ENCODE measurements at regions not wholly inside any gene's neighbourhood (a gene's known extent, or its start where the extent isn't known, plus 50 kb on each side); places are given as distances from the start of the nearest gene placed in this dataset.
A peak's percentile ranks its signal among the peaks of the same experiment; 100 is the strongest.

DNA sequence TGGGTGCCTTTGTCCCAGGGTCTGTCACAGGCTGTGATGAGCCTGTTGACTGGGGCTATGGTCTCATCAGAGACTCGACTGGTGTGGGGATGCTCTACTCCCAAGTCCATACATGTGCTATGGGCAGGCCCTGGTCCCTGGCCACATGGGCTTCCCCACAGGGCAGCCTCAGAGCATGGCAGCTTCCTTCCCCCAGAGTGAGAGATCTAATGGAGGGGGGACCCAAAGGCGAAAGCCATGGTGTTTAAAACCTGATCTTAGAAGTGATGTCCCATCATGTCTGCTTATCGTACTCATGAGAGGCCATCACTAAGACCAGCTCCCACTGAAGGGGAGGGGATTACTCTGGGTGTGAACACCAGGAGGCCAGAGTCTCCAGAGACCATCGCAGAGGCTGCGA is 279.0 kb upstream of the RTL1 start:
- H3K4me3 Mint-ChIP-seq = no peak overlapping the region
- H3K4me3 ChIP-seq (ENCODE audit: low read length) = no peak overlapping the region
- H3K36me3 ChIP-seq (ENCODE audit: insufficient read depth, low read length) = no peaks in the 10 kb centered on the region
- H3K9me3 ChIP-seq (ENCODE audit: low read length) = no peaks in the 10 kb centered on the region
- H3K36me3 Mint-ChIP-seq = no peaks in the 10 kb centered on the region
- H3K9me3 Mint-ChIP-seq = peaks cover 0 to 2% (median 0%) of the 10 kb centered on the region in 5 donors
- H3K27me3 Mint-ChIP-seq = peaks cover 8 to 14% of the 10 kb centered on the region in 2 donors
- no peak overlapping the region for H3K27ac ChIP-seq (ENCODE audit: low read depth, low read length)
- H3K4me1 Mint-ChIP-seq = no peaks in the 10 kb centered on the region
- H3K27ac Mint-ChIP-seq = no peak overlapping the region
- no peaks in the 10 kb centered on the region for H3K4me1 ChIP-seq (ENCODE audit: insufficient read depth, low read length)
- CTCF ChIA-PET = no interaction called here
- no peaks in the 10 kb centered on the region for H3K27me3 ChIP-seq (ENCODE audit: insufficient read depth, low read length, poor library complexity, severe bottlenecking)
- DNase-seq = no peak
- POLR2A ChIA-PET = no interaction called here

DNA sequence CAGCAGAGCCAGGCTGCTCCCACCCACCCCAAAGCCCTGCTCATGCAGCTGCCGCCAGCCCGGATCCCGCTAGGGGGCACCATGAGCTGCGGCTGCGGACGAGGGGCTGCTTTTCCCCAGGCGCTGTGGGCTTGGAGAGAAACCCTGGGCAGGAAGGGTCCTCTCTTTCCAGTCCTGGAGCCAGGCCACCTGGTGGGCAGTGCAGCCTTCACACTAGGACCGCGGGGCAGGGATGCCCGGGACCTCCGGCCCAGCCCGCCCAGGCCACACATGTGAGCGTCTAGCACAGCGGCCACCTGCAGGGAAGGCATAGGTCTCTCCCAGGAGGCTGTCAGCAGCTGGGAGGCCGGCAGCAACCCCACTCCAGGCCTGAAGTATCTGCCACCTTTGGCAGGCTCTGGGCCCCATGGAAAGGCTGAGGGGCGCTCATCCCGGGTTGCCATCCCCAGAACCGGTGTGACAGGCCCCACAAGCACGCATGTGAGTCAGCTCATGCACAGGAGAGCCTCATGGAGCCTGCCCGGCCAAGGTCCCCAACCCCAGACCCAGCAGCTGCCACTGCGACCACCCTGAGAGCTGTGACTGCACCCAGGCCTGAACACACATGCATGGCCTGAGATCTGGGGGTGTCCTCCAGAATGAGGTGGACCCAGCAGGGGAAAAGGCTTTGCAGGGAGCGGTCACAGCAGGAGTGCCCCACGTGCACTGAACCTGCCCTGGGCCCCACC is 280.0 kb upstream of the RTL1 start:
- Mint-ChIP-seq H3K27ac (no peak overlapping the region), H3K36me3 (no peaks in the 10 kb centered on the region)
- H3K27ac ChIP-seq (ENCODE audit: low read depth, low read length) = no peak overlapping the region

DNA sequence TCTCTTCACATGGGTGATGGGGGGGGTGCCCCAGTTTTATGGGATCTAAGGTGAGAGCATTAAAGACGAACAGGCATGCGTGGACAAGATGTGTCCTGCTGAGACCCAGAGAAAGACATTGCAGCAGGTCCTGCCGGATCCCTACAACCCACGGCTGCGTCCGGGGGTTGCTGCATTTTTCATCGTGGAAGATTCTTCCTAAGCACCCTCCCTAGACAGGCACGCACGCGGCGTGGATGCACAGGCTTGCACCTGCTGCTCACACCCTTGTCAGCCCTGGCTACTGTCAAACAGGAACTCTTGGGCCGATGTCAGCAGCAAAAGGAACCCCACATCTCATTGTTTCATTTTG is 280.6 kb upstream of the RTL1 start:
- Mint-ChIP-seq H3K27ac (no peak overlapping the region), H3K27me3 (peaks cover 7 to 14% of the 10 kb centered on the region in 2 donors), H3K9me3 (peaks cover 0 to 2% (median 0%) of the 10 kb centered on the region in 5 donors), H3K4me1 (no peaks in the 10 kb centered on the region), H3K36me3 (no peaks in the 10 kb centered on the region), H3K4me3 (no peak overlapping the region)
- Histone ChIP-seq H3K36me3 (ENCODE audit: insufficient read depth, low read length) (no peaks in the 10 kb centered on the region), H3K4me1 (ENCODE audit: insufficient read depth, low read length) (no peaks in the 10 kb centered on the region), H3K4me3 (ENCODE audit: low read length) (no peak overlapping the region), H3K9me3 (ENCODE audit: low read length) (no peaks in the 10 kb centered on the region), H3K27ac (ENCODE audit: low read depth, low read length) (no peak overlapping the region), H3K27me3 (ENCODE audit: insufficient read depth, low read length, poor library complexity, severe bottlenecking) (no peaks in the 10 kb centered on the region)
- ChIA-PET CTCF (no interaction called here), POLR2A (no interaction called here)
- no peak for DNase-seq

More for the DNA sequence above, 280.0 kb upstream of the RTL1 start:
- Histone ChIP-seq H3K27me3 (ENCODE audit: insufficient read depth, low read length, poor library complexity, severe bottlenecking) (no peaks in the 10 kb centered on the region), H3K4me3 (ENCODE audit: low read length) (no peak overlapping the region), H3K9me3 (ENCODE audit: low read length) (no peaks in the 10 kb centered on the region), H3K36me3 (ENCODE audit: insufficient read depth, low read length) (no peaks in the 10 kb centered on the region), H3K4me1 (ENCODE audit: insufficient read depth, low read length) (no peaks in the 10 kb centered on the region)
- Mint-ChIP-seq H3K9me3 (peaks cover 0 to 2% (median 0%) of the 10 kb centered on the region in 5 donors), H3K4me1 (no peaks in the 10 kb centered on the region), H3K27me3 (peaks cover 5 to 14% of the 10 kb centered on the region in 2 donors), H3K4me3 (no peak overlapping the region)
- CTCF ChIA-PET = no interaction called here
- POLR2A ChIA-PET = no interaction called here
- DNase-seq = no peak

DNA sequence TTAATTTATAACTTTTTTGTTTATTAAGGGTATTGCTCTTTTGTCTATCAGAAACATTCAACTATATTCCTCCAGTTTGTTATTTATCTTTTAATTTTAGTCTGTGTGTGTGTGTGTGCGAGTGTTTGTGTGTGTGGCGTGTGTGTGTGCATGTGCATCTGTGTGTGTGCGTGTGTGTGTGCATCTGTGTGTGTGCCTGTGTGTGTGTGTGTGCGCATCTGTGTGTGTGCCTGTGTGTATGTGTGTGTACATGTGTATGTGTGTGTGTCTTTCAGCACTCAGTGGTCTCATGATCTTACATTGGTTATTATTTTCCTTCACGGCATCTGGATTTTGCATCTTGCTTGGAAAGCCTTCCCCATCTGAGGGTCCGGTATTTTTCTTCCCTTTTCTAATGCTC is 281.1 kb upstream of the RTL1 start:
- no peak for DNase-seq
- Histone ChIP-seq H3K4me3 (ENCODE audit: low read length) (no peak overlapping the region), H3K4me1 (ENCODE audit: insufficient read depth, low read length) (no peaks in the 10 kb centered on the region), H3K27ac (ENCODE audit: low read depth, low read length) (no peak overlapping the region), H3K36me3 (ENCODE audit: insufficient read depth, low read length) (no peaks in the 10 kb centered on the region), H3K27me3 (ENCODE audit: insufficient read depth, low read length, poor library complexity, severe bottlenecking) (no peaks in the 10 kb centered on the region), H3K9me3 (ENCODE audit: low read length) (no peaks in the 10 kb centered on the region)
- POLR2A ChIA-PET = no interaction called here
- Mint-ChIP-seq H3K27ac (no peak overlapping the region), H3K36me3 (no peaks in the 10 kb centered on the region), H3K9me3 (peaks cover 0 to 2% (median 0%) of the 10 kb centered on the region in 5 donors), H3K4me1 (no peaks in the 10 kb centered on the region), H3K27me3 (peaks cover 7 to 14% of the 10 kb centered on the region in 2 donors), H3K4me3 (no peak overlapping the region)
- CTCF ChIA-PET = no interaction called here

DNA sequence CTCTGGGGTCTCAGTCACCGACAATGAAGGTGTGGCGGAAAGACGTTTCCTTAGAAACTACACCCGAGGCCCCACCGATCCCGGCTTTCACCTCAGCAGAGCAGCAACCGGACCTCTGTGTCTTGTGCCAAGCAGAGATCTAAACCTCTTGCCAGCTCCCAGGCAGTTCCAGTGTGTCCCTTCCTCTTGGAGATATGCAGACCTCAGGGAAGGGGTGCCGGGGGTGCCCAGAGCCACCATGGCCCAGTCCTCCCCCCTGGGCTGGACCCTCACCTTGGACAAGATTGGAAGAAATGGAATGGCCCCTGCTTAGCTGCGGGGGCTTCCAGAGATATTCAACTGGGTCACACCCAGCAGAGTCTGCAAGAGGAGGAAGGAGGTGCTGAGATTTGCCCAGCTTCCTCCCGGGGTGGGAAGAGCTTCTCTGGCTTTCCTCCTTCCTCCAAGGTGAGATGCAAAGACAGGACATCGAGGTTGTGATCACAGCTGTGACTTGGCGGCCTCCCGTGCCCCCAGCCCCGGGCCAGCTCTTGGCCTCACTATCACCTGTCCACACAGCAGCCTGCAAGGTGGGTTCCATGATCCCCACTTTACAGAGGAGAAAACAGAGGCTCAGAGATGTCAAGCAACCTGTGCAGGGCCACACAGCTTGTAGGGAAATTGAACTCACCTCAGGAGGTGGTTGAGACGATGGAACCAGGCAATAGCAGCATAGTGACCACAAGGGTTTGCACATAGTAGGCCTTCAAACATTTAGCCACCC is 281.7 kb upstream of the RTL1 start:
- Histone ChIP-seq H3K27me3 (ENCODE audit: insufficient read depth, low read length, poor library complexity, severe bottlenecking) (no peaks in the 10 kb centered on the region), H3K36me3 (ENCODE audit: insufficient read depth, low read length) (no peaks in the 10 kb centered on the region), H3K27ac (ENCODE audit: low read depth, low read length) (no peak overlapping the region), H3K4me1 (ENCODE audit: insufficient read depth, low read length) (no peaks in the 10 kb centered on the region), H3K4me3 (ENCODE audit: low read length) (no peak overlapping the region), H3K9me3 (ENCODE audit: low read length) (no peaks in the 10 kb centered on the region)
- Mint-ChIP-seq H3K4me3 (no peak overlapping the region), H3K27ac (no peak overlapping the region), H3K36me3 (peaks cover 0 to 1% (median 0%) of the 10 kb centered on the region in 3 donors), H3K27me3 (peaks cover 7 to 14% of the 10 kb centered on the region in 2 donors), H3K9me3 (peaks cover 0 to 2% (median 0%) of the 10 kb centered on the region in 5 donors), H3K4me1 (no peaks in the 10 kb centered on the region)
- ChIA-PET POLR2A (no interaction called here), CTCF (no interaction called here)
- no peak for DNase-seq

DNA sequence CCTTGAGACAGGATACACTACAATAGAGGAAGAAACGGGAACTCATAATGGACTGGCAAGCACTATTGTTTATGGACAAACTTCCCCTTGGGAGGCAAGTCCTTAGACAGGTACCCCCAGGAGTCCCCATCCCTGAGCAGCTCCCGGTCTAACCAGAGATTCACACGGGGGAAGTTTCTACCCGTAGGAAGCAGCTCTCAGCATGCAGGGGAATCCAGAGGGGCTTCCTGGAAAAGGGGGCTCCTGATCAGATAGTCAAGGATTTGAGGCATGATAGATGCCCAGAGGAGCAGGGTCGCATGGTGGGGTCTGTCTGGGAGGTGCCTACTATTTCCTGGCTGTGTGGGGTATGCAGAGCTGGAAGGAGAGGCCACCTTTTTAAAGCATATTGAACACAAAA is 282.4 kb upstream of the RTL1 start:
- H3K36me3 ChIP-seq (ENCODE audit: insufficient read depth, low read length) = no peaks in the 10 kb centered on the region
- H3K4me3 ChIP-seq (ENCODE audit: low read length) = no peak overlapping the region
- peaks cover 0 to 2% (median 0%) of the 10 kb centered on the region in 5 donors for H3K9me3 Mint-ChIP-seq
- peaks cover 7 to 14% of the 10 kb centered on the region in 2 donors for H3K27me3 Mint-ChIP-seq
- H3K27ac Mint-ChIP-seq = peak overlapping the region in 1 of 8 donors; percentile 70
- CTCF ChIA-PET = no interaction called here
- no peaks in the 10 kb centered on the region for H3K9me3 ChIP-seq (ENCODE audit: low read length)
- H3K36me3 Mint-ChIP-seq = peaks cover 0 to 1% (median 0%) of the 10 kb centered on the region in 3 donors
- no peaks in the 10 kb centered on the region for H3K4me1 ChIP-seq (ENCODE audit: insufficient read depth, low read length)
- POLR2A ChIA-PET = no interaction called here
- no peak overlapping the region for H3K27ac ChIP-seq (ENCODE audit: low read depth, low read length)
- H3K4me1 Mint-ChIP-seq = no peaks in the 10 kb centered on the region
- DNase-seq = no peak
- peak overlapping the region in 1 of 7 donors; percentile 49 for H3K4me3 Mint-ChIP-seq
- no peaks in the 10 kb centered on the region for H3K27me3 ChIP-seq (ENCODE audit: insufficient read depth, low read length, poor library complexity, severe bottlenecking)

DNA sequence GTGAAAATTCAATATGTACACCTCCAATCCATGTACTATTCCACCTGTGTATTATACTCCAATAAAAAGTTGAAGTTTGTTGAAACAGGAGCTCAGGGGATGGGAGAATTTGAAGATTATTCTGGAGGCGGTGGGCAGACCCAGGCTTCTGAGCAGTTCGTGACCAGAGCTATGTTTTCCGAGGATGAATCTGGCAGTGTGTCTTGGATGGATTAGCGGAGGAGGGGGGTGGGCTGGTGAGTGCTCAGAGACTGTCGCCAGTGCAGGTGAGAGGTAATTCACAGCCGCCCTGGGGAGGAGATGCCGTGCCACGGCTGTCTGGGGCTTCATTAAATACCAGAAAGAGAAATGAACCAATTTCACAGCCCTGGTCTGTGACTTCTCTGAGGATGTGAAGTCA is 283.0 kb upstream of the RTL1 start:
- no peaks in the 10 kb centered on the region for H3K4me1 Mint-ChIP-seq
- no peak overlapping the region for H3K27ac Mint-ChIP-seq
- H3K36me3 Mint-ChIP-seq = peaks cover 0 to 1% (median 0%) of the 10 kb centered on the region in 3 donors
- Histone ChIP-seq H3K27ac (ENCODE audit: low read depth, low read length) (no peak overlapping the region), H3K9me3 (ENCODE audit: low read length) (no peaks in the 10 kb centered on the region), H3K4me3 (ENCODE audit: low read length) (no peak overlapping the region), H3K4me1 (ENCODE audit: insufficient read depth, low read length) (no peaks in the 10 kb centered on the region), H3K36me3 (ENCODE audit: insufficient read depth, low read length) (no peaks in the 10 kb centered on the region), H3K27me3 (ENCODE audit: insufficient read depth, low read length, poor library complexity, severe bottlenecking) (no peaks in the 10 kb centered on the region)
- H3K4me3 Mint-ChIP-seq = no peak overlapping the region
- ChIA-PET POLR2A (no interaction called here), CTCF (no interaction called here)
- no peak for DNase-seq
- no peaks in the 10 kb centered on the region for H3K9me3 Mint-ChIP-seq
- H3K27me3 Mint-ChIP-seq = peaks cover 7 to 14% of the 10 kb centered on the region in 2 donors

DNA sequence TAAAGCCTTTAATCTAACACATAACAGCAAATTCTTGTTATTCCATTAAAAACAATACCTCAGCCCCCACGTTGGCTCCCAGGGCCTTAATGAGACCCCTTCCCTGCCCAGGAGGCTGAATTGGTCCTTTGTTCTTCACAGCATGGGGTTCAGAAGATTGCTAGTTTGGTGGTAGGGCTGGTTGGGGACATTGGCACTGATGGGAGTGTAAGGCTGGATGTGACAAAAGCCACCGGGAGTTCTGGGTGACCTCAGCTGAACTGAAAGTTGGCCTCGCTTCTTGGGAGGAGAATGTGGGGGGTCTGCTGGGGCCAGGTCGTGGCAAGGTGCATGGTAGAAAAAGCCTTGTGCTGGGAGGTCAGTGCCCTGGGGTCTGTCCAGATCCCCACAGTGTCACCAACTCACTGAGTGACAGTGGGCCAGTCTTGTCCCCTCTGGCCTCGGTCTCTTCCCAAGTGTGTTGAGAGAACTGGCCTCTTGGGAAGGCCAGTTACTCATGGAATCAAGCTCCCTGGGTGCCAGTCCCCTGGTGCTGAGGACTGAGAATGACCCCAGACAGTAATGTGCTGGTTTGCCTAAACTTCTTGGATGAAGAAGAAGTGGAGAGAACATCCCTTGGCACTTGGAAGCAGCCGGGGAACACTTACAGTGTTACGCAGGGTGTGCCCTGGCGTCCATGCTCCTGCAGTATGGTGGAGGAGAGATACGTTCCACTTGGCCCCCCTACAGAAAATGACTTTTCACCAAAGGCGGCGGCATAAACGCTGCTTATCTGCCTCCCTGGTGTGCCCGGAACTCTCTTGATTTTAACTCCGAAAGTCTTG is 283.7 kb upstream of the RTL1 start:
- no peaks in the 10 kb centered on the region for H3K4me1 ChIP-seq (ENCODE audit: insufficient read depth, low read length)
- Mint-ChIP-seq H3K4me1 (no peaks in the 10 kb centered on the region), H3K27me3 (peaks cover 5 to 14% of the 10 kb centered on the region in 2 donors), H3K9me3 (no peaks in the 10 kb centered on the region), H3K36me3 (peaks cover 0 to 1% (median 0%) of the 10 kb centered on the region in 3 donors), H3K27ac (no peak overlapping the region), H3K4me3 (no peak overlapping the region)
- no peaks in the 10 kb centered on the region for H3K9me3 ChIP-seq (ENCODE audit: low read length)
- no peaks in the 10 kb centered on the region for H3K36me3 ChIP-seq (ENCODE audit: insufficient read depth, low read length)
- CTCF ChIA-PET = no interaction called here
- H3K27ac ChIP-seq (ENCODE audit: low read depth, low read length) = no peak overlapping the region
- no peak overlapping the region for H3K4me3 ChIP-seq (ENCODE audit: low read length)
- H3K27me3 ChIP-seq (ENCODE audit: insufficient read depth, low read length, poor library complexity, severe bottlenecking) = no peaks in the 10 kb centered on the region
- DNase-seq = no peak
- POLR2A ChIA-PET = no interaction called here
